Progenitor cell of endocrine pancreas (in vitro differentiated cells): ENCODE measurements at regions not wholly inside any gene's neighbourhood (a gene's known extent, or its start where the extent isn't known, plus 50 kb on each side); places are given as distances from the start of the nearest gene placed in this dataset.

Experiments
- DNase-seq: peaks from one replicate; pipeline ENCODE4 v3.0.0; 2021; ENCODE audit warnings: low spot score; ENCODE audit not compliant: unreplicated experiment
- H3K27ac Mint-ChIP-seq: 2 replicates; pipeline ENCODE4 v1.8.0; 2021; ENCODE audit warnings: mild to moderate bottlenecking, moderate library complexity, mixed read lengths
- H3K27me3 Mint-ChIP-seq: 2 replicates; pipeline ENCODE4 v1.8.0; 2021; ENCODE audit warnings: mixed read lengths
- H3K36me3 Mint-ChIP-seq: 2 replicates; pipeline ENCODE4 v1.8.0; 2022; ENCODE audit warnings: mixed read lengths; ENCODE audit not compliant: insufficient read depth
- H3K4me1 Mint-ChIP-seq: 2 replicates; pipeline ENCODE4 v1.8.0; 2021; ENCODE audit warnings: low read depth, mixed read lengths
- H3K4me3 Mint-ChIP-seq: 2 replicates; pipeline ENCODE4 v1.8.0; 2021; ENCODE audit warnings: low read depth, mild to moderate bottlenecking, moderate library complexity, mixed read lengths
- H3K9me3 Mint-ChIP-seq: 2 replicates; pipeline ENCODE4 v1.8.0; 2021; ENCODE audit warnings: low read depth, mixed read lengths
- CTCF ChIP-seq: fragments of 200-600 bp; sonication (generic); IDR thresholded peaks from one replicate; pipeline ENCODE4 v1.5.0; 2021; ENCODE audit warnings: antibody characterized with exemption, mild to moderate bottlenecking; ENCODE audit not compliant: unreplicated experiment

DNA sequence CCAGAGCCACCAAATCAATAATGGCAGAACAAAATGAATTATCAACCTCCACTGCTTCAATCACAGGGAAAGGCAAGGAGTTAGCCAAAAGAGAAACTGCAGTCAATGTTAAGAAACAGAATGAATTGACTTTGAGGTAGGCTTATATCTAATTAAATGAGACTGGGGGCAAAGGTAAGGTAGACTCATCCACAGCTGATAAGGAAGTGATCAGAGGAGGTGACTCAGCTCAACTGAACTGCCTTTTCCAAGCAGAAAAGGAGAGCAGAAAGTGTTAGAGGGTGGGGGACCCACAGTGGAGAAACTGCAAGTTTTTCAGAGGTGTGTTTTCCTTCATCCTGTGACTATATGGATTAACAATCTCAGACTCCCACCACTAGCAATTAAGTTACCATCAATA lies 345.8 kb upstream of the PPARGC1A start:
- Mint-ChIP-seq H3K9me3 (no peaks in the 10 kb centered on the region), H3K4me1 (peaks cover 4% of the 10 kb centered on the region), H3K27me3 (no peaks in the 10 kb centered on the region), H3K36me3 (no peaks in the 10 kb centered on the region), H3K4me3 (no peak overlapping the region), H3K27ac (no peak overlapping the region)
- DNase-seq = no peak
- TF ChIP-seq CTCF = no peak

- DNase-seq = no peak
- Mint-ChIP-seq H3K4me1 (peaks cover 4% of the 10 kb centered on the region), H3K27me3 (no peaks in the 10 kb centered on the region), H3K27ac (no peak overlapping the region), H3K4me3 (no peak overlapping the region), H3K36me3 (no peaks in the 10 kb centered on the region), H3K9me3 (no peaks in the 10 kb centered on the region)
- no peak for TF ChIP-seq CTCF
Observed at GRCh38 chr4:24234288-24234848, 344.5 kb upstream of the PPARGC1A start.

GRCh38 chr4:24230955-24231354 lies 341.1 kb upstream of the PPARGC1A start:
- no peak for TF ChIP-seq CTCF
- H3K27me3 Mint-ChIP-seq = peaks cover 3% of the 10 kb centered on the region
- no peak overlapping the region for H3K4me3 Mint-ChIP-seq
- H3K27ac Mint-ChIP-seq = no peak overlapping the region
- H3K9me3 Mint-ChIP-seq = peaks cover 2% of the 10 kb centered on the region
- H3K36me3 Mint-ChIP-seq = no peaks in the 10 kb centered on the region
- H3K4me1 Mint-ChIP-seq = peaks cover 7% of the 10 kb centered on the region
- no peak for DNase-seq

GRCh38 chr4:24229978-24230377 lies 340.1 kb upstream of the PPARGC1A start:
- no peak for DNase-seq
- Mint-ChIP-seq H3K27ac (no peak overlapping the region), H3K27me3 (peaks cover 3% of the 10 kb centered on the region), H3K36me3 (no peaks in the 10 kb centered on the region), H3K9me3 (peaks cover 2% of the 10 kb centered on the region), H3K4me1 (peaks cover 3% of the 10 kb centered on the region), H3K4me3 (no peak overlapping the region)
- no peak for TF ChIP-seq CTCF

GRCh38 chr4:24228692-24229091 lies 338.8 kb upstream of the PPARGC1A start:
- peaks cover 8% of the 10 kb centered on the region for H3K27me3 Mint-ChIP-seq
- H3K4me1 Mint-ChIP-seq = peaks cover 3% of the 10 kb centered on the region
- H3K9me3 Mint-ChIP-seq = peaks cover 8% of the 10 kb centered on the region
- H3K36me3 Mint-ChIP-seq = no peaks in the 10 kb centered on the region
- TF ChIP-seq CTCF = no peak
- no peak overlapping the region for H3K27ac Mint-ChIP-seq
- no peak overlapping the region for H3K4me3 Mint-ChIP-seq
- DNase-seq = no peak
